ENCODE measurements at regions not wholly inside any gene's neighbourhood (a gene's known extent, or its start where the extent isn't known, plus 50 kb on each side); places are given as distances from the start of the nearest gene placed in this dataset.

GRCh38 chr10:121690152-121690848 is 92.1 kb upstream of the FGFR2 start:
- TF ChIP-seq CTCF (IDR thresholded peaks at IDR 0.05; ENCODE audit: control extremely low read depth, extremely low read depth) = no peak
- no peaks in the 10 kb centered on the region for H3K9me3 ChIP-seq (ENCODE audit: control insufficient read depth in 4 of 4, insufficient read depth in 3 of 4, low read length in 3 of 4)
- H3K27ac ChIP-seq (ENCODE audit: low read depth in 1 of 2, low read length in 1 of 2) = no peak overlapping the region
- H3K4me3 ChIP-seq = no peak overlapping the region
- WGBS, 2 donors = 88 to 89% methylated on average over 10 of the region's 10 CpGs
- H3K9ac ChIP-seq (ENCODE audit: insufficient read depth in 1 of 2, low read length in 2 of 2) = no peak overlapping the region
- DNase-seq = no peak
- H3K4me1 ChIP-seq (ENCODE audit: control insufficient read depth in 5 of 5, insufficient read depth in 5 of 5, low read length in 5 of 5) = no peaks in the 10 kb centered on the region
- no peak for ATAC-seq (ENCODE audit: insufficient read depth, low FRiP score)
- no peaks in the 10 kb centered on the region for H3K36me3 ChIP-seq (ENCODE audit: control insufficient read depth in 4 of 4, insufficient read depth in 4 of 4, low read length in 4 of 4)
- H3K27me3 ChIP-seq (ENCODE audit: control insufficient read depth in 3 of 3, insufficient read depth in 3 of 3, low read length in 2 of 3) = no peaks in the 10 kb centered on the region

- WGBS, 2 donors = 77 to 85% methylated on average over 11 of the region's 11 CpGs
- Histone ChIP-seq H3K4me1 (ENCODE audit: control insufficient read depth in 5 of 5, insufficient read depth in 5 of 5, low read length in 5 of 5) (no peaks in the 10 kb centered on the region), H3K27me3 (ENCODE audit: control insufficient read depth in 3 of 3, insufficient read depth in 3 of 3, low read length in 2 of 3) (no peaks in the 10 kb centered on the region), H3K36me3 (ENCODE audit: control insufficient read depth in 4 of 4, insufficient read depth in 4 of 4, low read length in 4 of 4) (no peaks in the 10 kb centered on the region), H3K9ac (ENCODE audit: insufficient read depth in 1 of 2, low read length in 2 of 2) (no peak overlapping the region), H3K27ac (ENCODE audit: low read depth in 1 of 2, low read length in 1 of 2) (no peak overlapping the region), H3K9me3 (ENCODE audit: control insufficient read depth in 4 of 4, insufficient read depth in 3 of 4, low read length in 3 of 4) (no peaks in the 10 kb centered on the region), H3K4me3 (no peak overlapping the region)
- DNase-seq = no peak
- ATAC-seq (ENCODE audit: insufficient read depth, low FRiP score) = no peak
- TF ChIP-seq CTCF (IDR thresholded peaks at IDR 0.05; ENCODE audit: control extremely low read depth, extremely low read depth) = no peak
These were observed 89.0 kb upstream of the FGFR2 start for GRCh38 chr10:121687095-121687813.

- Histone ChIP-seq H3K36me3 (ENCODE audit: control insufficient read depth in 4 of 4, insufficient read depth in 4 of 4, low read length in 4 of 4) (no peaks in the 10 kb centered on the region), H3K27me3 (ENCODE audit: control insufficient read depth in 3 of 3, insufficient read depth in 3 of 3, low read length in 2 of 3) (no peaks in the 10 kb centered on the region), H3K9me3 (ENCODE audit: control insufficient read depth in 4 of 4, insufficient read depth in 3 of 4, low read length in 3 of 4) (no peaks in the 10 kb centered on the region), H3K4me3 (no peak overlapping the region), H3K27ac (ENCODE audit: low read depth in 1 of 2, low read length in 1 of 2) (no peak overlapping the region), H3K9ac (ENCODE audit: insufficient read depth in 1 of 2, low read length in 2 of 2) (no peak overlapping the region), H3K4me1 (ENCODE audit: control insufficient read depth in 5 of 5, insufficient read depth in 5 of 5, low read length in 5 of 5) (no peaks in the 10 kb centered on the region)
- DNase-seq (no peak), ATAC-seq (ENCODE audit: insufficient read depth, low FRiP score) (no peak)
- TF ChIP-seq CTCF (IDR thresholded peaks at IDR 0.05; ENCODE audit: control extremely low read depth, extremely low read depth) = no peak
- WGBS, 2 donors = 66 to 76% methylated on average over 8 of the region's 8 CpGs
These were observed 86.0 kb upstream of the FGFR2 start for GRCh38 chr10:121684276-121684675.
